Astrocyte of the spinal cord (primary cell): ENCODE measurements at regions not wholly inside any gene's neighbourhood (a gene's known extent, or its start where the extent isn't known, plus 50 kb on each side); places are given as distances from the start of the nearest gene placed in this dataset.

Experiments
- DNase-seq: peaks from one replicate; pipeline ENCODE4 v3.0.0; 2011; ENCODE audit warnings: low read depth, low spot score
- H3K4me3 ChIP-seq: 2 replicates; pipeline ENCODE4 v1.5.1; 2011; ENCODE audit warnings: low read depth, mild to moderate bottlenecking, low read length, moderate library complexity
- in situ Hi-C: cut with HindIII; loops from 2 replicates; pipeline ENCODE4 v1.10.0; 2017; ENCODE audit warnings: low sequenced_read_pairs
- TF ChIP-seq, protein P1 (sequence below): IDR thresholded peaks from 2 replicates; pipeline ENCODE4 v1.5.1; 2012; ENCODE audit warnings: low read depth, mild to moderate bottlenecking, low read length, inconsistent platforms

DNA sequence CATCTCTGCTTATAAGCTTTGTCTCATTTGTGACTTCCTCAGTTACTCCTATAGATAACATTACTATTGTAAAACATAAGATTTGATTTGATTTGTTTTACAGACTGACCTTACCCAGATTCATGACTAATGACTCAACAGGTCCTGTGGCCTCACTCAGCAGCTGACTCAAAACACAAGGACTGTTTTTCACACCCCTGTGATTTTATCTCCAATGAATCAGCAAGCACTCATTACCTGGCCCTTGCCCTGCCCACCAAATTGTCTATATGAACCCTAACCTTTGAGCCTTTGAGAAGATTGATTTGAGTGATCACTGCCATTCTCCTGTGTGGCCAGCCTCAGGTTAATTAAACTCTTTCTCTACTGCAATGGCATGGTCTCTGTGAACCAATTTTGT is 1064.6 kb upstream of the LRRTM3 start:
- no peak overlapping the region for H3K4me3 ChIP-seq
- peak; percentile 22 for DNase-seq
- TF ChIP-seq, protein P1, sequence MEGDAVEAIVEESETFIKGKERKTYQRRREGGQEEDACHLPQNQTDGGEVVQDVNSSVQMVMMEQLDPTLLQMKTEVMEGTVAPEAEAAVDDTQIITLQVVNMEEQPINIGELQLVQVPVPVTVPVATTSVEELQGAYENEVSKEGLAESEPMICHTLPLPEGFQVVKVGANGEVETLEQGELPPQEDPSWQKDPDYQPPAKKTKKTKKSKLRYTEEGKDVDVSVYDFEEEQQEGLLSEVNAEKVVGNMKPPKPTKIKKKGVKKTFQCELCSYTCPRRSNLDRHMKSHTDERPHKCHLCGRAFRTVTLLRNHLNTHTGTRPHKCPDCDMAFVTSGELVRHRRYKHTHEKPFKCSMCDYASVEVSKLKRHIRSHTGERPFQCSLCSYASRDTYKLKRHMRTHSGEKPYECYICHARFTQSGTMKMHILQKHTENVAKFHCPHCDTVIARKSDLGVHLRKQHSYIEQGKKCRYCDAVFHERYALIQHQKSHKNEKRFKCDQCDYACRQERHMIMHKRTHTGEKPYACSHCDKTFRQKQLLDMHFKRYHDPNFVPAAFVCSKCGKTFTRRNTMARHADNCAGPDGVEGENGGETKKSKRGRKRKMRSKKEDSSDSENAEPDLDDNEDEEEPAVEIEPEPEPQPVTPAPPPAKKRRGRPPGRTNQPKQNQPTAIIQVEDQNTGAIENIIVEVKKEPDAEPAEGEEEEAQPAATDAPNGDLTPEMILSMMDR: no peak
- in situ Hi-C loops: no loop called here
